ENCODE measurements at regions not wholly inside any gene's neighbourhood (a gene's known extent, or its start where the extent isn't known, plus 50 kb on each side); places are given as distances from the start of the nearest gene placed in this dataset.

GRCh38 chr11:70593446-70593983, 195.2 kb downstream of the CTTN start:
- TF ChIP-seq POLR2AphosphoS5 (IDR thresholded peaks at IDR 0.05; ENCODE audit: low read depth): no peak
- TF ChIP-seq CTCF (conservative IDR thresholded peaks at IDR 0.05; ENCODE audit: low read depth in 2 of 2): no peak
- no peak for TF ChIP-seq REST (IDR thresholded peaks at IDR 0.05; ENCODE audit: unreplicated experiment)
- no peak for TF ChIP-seq EZH2 (IDR thresholded peaks at IDR 0.05; ENCODE audit: low read depth, unreplicated experiment)
- TF ChIP-seq ETS1 (IDR thresholded peaks at IDR 0.05): no peak
- TF ChIP-seq STAT1 (IDR thresholded peaks at IDR 0.05; ENCODE audit: unreplicated experiment): no peak

All from GM23338 (cell line).